GM21737 (cell line): ENCODE measurements at regions not wholly inside any gene's neighbourhood (a gene's known extent, or its start where the extent isn't known, plus 50 kb on each side); places are given as distances from the start of the nearest gene placed in this dataset.
"Not testable (repeated sequence)": the region's sequence is repeated elsewhere in the genome, so short reads cannot be mapped to it uniquely, and the experiment has no call there.

Experiments used
- ATAC-seq: cut with Tn5 transposase; IDR thresholded peaks from one replicate; pipeline ENCODE4 v1.9.1; 2021; ENCODE audit warnings: mild to moderate bottlenecking, moderate library complexity; ENCODE audit not compliant: unreplicated experiment

GRCh38 chr7:115793958-115794702 lies 236.4 kb downstream of the TFEC start:
- ATAC-seq = no peak

- ATAC-seq = no peak
Observed at GRCh38 chr7:115789901-115790300, 240.7 kb downstream of the TFEC start.

- not testable (repeated sequence) for ATAC-seq
Observed at GRCh38 chr7:115789473-115789872, 241.1 kb downstream of the TFEC start.

GRCh38 chr7:115782696-115783490 lies 247.7 kb downstream of the TFEC start:
- ATAC-seq = no peak

GRCh38 chr7:115779561-115779960 lies 251.0 kb downstream of the TFEC start:
- ATAC-seq = no peak

DNA sequence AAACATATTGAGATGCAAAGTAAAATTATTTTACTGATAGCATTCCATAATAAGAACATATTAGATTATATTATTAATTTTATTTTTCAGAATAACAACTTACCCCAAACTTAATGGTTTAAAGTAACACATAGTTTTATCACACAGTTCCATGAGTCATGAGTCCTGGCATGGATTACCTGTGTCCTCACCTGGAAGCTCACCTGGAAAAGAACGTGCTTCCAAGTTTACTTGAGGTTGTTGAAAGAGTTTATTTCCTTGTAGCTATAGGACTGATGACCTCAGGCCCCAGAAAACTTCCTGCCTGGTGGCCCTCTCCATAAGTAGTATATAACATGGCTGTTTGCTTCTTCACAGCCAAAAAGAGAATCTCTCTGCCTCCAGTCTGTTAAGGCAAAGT lies 254.6 kb downstream of the TFEC start:
- ATAC-seq = no peak

DNA sequence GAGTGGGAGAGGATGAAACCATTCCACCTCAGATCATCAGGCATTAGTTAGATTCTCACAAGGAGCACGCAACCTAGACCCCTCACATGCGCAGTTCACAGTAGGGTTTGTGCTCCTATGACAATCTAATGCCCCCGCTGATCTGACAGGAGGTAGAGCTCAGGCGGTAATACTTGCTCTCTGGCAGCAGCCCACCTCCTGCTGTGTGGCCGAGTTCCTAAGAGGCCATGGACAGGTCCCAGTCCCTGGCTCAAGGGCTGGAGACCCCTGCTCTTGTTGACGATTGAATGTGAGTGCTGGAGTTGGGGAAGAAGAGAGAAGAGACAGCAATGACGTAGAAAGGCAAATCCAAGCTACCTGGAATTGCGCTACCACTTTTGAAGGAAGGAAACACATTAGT lies 267.2 kb downstream of the TFEC start:
- no peak for ATAC-seq

DNA sequence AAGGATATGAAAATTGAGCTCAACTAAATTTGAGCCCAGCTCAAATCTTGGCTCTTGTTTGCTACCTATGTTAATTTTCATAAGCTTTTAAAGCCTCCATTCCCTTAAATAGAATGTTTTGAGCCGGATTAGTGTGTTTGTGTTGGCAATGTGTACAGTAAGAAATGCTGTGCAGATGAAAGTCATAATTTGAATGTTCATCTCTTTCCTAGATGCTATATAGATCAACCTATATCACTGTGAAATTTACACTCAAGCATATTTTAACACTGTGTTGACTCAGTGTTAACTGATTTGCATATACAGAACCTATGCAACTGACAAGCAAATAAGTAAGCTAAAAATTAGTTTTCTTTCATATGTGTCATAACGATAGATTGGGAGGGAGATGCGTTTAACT lies 272.5 kb downstream of the TFEC start:
- no peak for ATAC-seq

DNA sequence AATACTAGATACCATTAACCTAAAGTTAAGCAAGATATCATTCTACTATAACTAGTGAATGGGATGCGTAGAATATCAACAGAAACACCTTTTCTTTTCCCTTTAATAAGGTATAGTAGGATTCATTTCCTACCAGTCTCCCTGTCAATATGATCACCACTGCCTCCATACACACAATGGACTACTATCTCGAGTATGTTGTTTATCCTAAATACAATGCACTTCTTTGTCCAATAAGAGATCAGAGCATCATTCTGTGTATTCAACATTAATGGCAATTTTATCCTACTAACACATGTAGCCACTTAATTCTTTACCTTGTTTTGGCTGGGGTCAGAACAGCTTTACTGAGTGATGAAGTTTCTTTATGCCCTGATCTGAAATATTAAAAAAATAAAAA lies 276.3 kb downstream of the TFEC start:
- ATAC-seq = no peak

GRCh38 chr7:115749924-115750323 lies 280.6 kb downstream of the TFEC start:
- ATAC-seq = no peak

GRCh38 chr7:115748123-115748738 lies 282.3 kb downstream of the TFEC start:
- no peak for ATAC-seq

- no peak for ATAC-seq
Observed at GRCh38 chr7:115747174-115747573, 283.4 kb downstream of the TFEC start.

DNA sequence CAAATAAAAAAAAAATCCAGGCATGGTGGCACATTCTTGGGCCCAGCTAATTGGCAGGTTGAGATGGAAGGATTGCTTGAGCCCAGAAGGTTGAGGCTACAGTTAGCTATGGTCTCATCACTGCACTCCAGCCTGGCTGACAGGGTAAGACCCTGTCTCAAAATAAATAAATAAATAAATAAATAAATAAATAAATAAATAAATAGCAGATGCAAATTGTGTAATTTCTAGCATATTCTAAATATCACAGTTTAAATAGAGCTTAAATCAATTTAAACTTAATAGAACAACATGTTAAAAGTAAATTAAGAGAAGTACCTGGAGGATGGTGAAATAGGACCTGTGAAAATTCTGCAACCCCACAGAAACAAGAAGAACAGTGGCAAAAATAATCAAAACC lies 290.5 kb downstream of the TFEC start:
- no peak for ATAC-seq

GRCh38 chr7:115734641-115735040 lies 295.9 kb downstream of the TFEC start:
- ATAC-seq = no peak

- no peak for ATAC-seq
Observed at GRCh38 chr7:115731796-115732471, 298.6 kb downstream of the TFEC start.

DNA sequence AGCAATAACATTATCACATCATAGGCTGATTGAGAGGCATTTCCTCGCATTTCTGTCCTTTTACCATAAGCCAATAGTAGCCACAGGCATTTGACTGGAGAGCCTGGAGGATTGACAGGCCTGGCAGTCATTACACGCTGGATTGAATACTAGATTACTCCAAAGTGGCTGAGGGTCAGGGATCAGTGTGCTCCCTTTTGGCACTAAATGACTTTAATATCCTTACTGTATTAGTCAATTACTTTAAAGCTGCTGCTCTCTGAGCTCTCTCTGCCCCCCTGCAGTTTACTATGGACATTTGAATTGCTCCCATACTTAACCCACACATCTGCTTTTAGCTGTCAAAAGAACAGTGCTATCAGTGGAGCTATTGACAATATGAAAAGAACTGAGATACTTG lies 302.0 kb downstream of the TFEC start:
- ATAC-seq = no peak

DNA sequence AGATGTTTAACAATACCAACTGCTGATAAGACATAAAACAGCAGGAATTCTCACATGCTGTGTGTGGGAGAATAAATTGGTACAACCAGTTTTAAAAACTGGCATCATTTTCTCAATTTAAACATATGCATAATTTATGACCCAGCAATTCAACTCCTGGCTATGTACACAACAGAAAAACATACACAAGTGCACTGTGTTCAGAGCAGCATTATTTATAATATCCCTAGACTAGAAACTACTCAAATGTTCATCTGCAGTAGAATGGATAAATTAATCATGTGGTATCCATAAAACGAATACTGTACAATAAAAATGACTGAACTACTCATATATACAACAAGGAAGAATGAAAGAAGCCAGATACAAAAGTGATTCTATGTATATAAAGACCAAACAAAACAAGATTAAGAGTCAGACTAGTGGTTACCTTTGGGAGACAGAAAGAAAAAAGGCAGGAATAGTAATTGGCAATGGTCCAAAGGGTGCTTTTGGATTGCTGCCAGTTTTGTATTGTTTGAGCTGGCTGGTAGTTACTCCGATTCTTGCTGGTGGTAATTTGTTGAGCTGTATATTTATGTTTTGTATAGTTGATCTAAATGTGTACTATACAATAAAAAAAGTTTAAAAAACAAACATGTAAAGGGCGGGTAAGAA lies 306.0 kb downstream of the TFEC start:
- ATAC-seq = no peak

GRCh38 chr7:115722302-115722977 lies 308.1 kb downstream of the TFEC start:
- no peak for ATAC-seq

- no peak for ATAC-seq
Observed at GRCh38 chr7:115721293-115722217, 309.0 kb downstream of the TFEC start.
